ENCODE measurements at regions not wholly inside any gene's neighbourhood (a gene's known extent, or its start where the extent isn't known, plus 50 kb on each side); places are given as distances from the start of the nearest gene placed in this dataset.

GRCh38 chr15:77851086-77851485 lies 218.4 kb upstream of the LINGO1 start:
- H3K9me3 ChIP-seq (ENCODE audit: control insufficient read depth, low read length, poor library complexity, severe bottlenecking), result no peaks in the 10 kb centered on the region
- Mint-ChIP-seq H3K27me3 (peaks cover 59% of the 10 kb centered on the region), H3K27ac (no peak overlapping the region), H3K4me3 (no peak overlapping the region), H3K36me3 (ENCODE audit: low read depth) (peaks cover 4% of the 10 kb centered on the region), H3K4me1 (no peaks in the 10 kb centered on the region)
- ATAC-seq (no peak), DNase-seq (no peak)

- Mint-ChIP-seq H3K36me3 (ENCODE audit: low read depth) (peaks cover 4% of the 10 kb centered on the region), H3K27ac (no peak overlapping the region), H3K27me3 (peaks cover 35% of the 10 kb centered on the region), H3K4me1 (no peaks in the 10 kb centered on the region), H3K4me3 (no peak overlapping the region)
- no peaks in the 10 kb centered on the region for H3K9me3 ChIP-seq (ENCODE audit: control insufficient read depth, low read length, poor library complexity, severe bottlenecking)
- DNase-seq (no peak), ATAC-seq (no peak)
Observed at GRCh38 chr15:77846986-77847385, 214.3 kb upstream of the LINGO1 start.

GRCh38 chr15:77846360-77846759 lies 213.6 kb upstream of the LINGO1 start:
- Mint-ChIP-seq H3K36me3 (ENCODE audit: low read depth) (peaks cover 4% of the 10 kb centered on the region), H3K4me3 (no peak overlapping the region), H3K27me3 (peaks cover 35% of the 10 kb centered on the region), H3K4me1 (no peaks in the 10 kb centered on the region), H3K27ac (no peak overlapping the region)
- no peak for DNase-seq
- no peak for ATAC-seq
- H3K9me3 ChIP-seq (ENCODE audit: control insufficient read depth, low read length, poor library complexity, severe bottlenecking), result no peaks in the 10 kb centered on the region

GRCh38 chr15:77844798-77845446 lies 212.2 kb upstream of the LINGO1 start:
- Mint-ChIP-seq H3K4me3 (no peak overlapping the region), H3K27me3 (peaks cover 45% of the 10 kb centered on the region)
- H3K9me3 ChIP-seq (ENCODE audit: control insufficient read depth, low read length, poor library complexity, severe bottlenecking), result no peaks in the 10 kb centered on the region

GRCh38 chr15:77843546-77843945 lies 210.8 kb upstream of the LINGO1 start:
- no peak overlapping the region for H3K27ac Mint-ChIP-seq
- no peaks in the 10 kb centered on the region for H3K9me3 ChIP-seq (ENCODE audit: control insufficient read depth, low read length, poor library complexity, severe bottlenecking)
- peaks cover 4% of the 10 kb centered on the region for H3K36me3 Mint-ChIP-seq (ENCODE audit: low read depth)
- no peak for DNase-seq
- H3K27me3 Mint-ChIP-seq, result peaks cover 53% of the 10 kb centered on the region
- no peaks in the 10 kb centered on the region for H3K4me1 Mint-ChIP-seq
- ATAC-seq, result no peak
- H3K4me3 Mint-ChIP-seq, result no peak overlapping the region

More at GRCh38 chr15:77844798-77845446, 212.2 kb upstream of the LINGO1 start:
- Mint-ChIP-seq H3K4me1 (no peaks in the 10 kb centered on the region), H3K27ac (no peak overlapping the region), H3K36me3 (ENCODE audit: low read depth) (peaks cover 4% of the 10 kb centered on the region)
- ATAC-seq (no peak), DNase-seq (no peak)

GRCh38 chr15:77840991-77841775 lies 208.5 kb upstream of the LINGO1 start:
- peaks cover 58% of the 10 kb centered on the region for H3K27me3 Mint-ChIP-seq
- H3K9me3 ChIP-seq (ENCODE audit: control insufficient read depth, low read length, poor library complexity, severe bottlenecking), result no peaks in the 10 kb centered on the region
- H3K4me3 Mint-ChIP-seq, result no peak overlapping the region
- ATAC-seq (no peak), DNase-seq (no peak)
- no peaks in the 10 kb centered on the region for H3K4me1 Mint-ChIP-seq
- no peaks in the 10 kb centered on the region for H3K36me3 Mint-ChIP-seq (ENCODE audit: low read depth)
- H3K27ac Mint-ChIP-seq, result peak overlapping the region; percentile 16

GRCh38 chr15:77839970-77840905 lies 207.5 kb upstream of the LINGO1 start:
- ATAC-seq (no peak), DNase-seq (no peak)
- Mint-ChIP-seq H3K27me3 (peaks cover 66% of the 10 kb centered on the region), H3K27ac (peak overlapping the region; percentile 16), H3K4me1 (no peaks in the 10 kb centered on the region), H3K36me3 (ENCODE audit: low read depth) (no peaks in the 10 kb centered on the region), H3K4me3 (no peak overlapping the region)
- no peaks in the 10 kb centered on the region for H3K9me3 ChIP-seq (ENCODE audit: control insufficient read depth, low read length, poor library complexity, severe bottlenecking)

GRCh38 chr15:77839456-77839855 lies 206.7 kb upstream of the LINGO1 start:
- H3K36me3 Mint-ChIP-seq (ENCODE audit: low read depth), result no peaks in the 10 kb centered on the region
- DNase-seq (no peak), ATAC-seq (no peak)
- no peak overlapping the region for H3K4me3 Mint-ChIP-seq
- no peak overlapping the region for H3K27ac Mint-ChIP-seq
- peaks cover 66% of the 10 kb centered on the region for H3K27me3 Mint-ChIP-seq
- H3K4me1 Mint-ChIP-seq, result no peaks in the 10 kb centered on the region
- H3K9me3 ChIP-seq (ENCODE audit: control insufficient read depth, low read length, poor library complexity, severe bottlenecking), result no peaks in the 10 kb centered on the region

- Mint-ChIP-seq H3K4me1 (no peaks in the 10 kb centered on the region), H3K36me3 (ENCODE audit: low read depth) (no peaks in the 10 kb centered on the region), H3K4me3 (no peak overlapping the region), H3K27ac (no peak overlapping the region), H3K27me3 (peaks cover 66% of the 10 kb centered on the region)
- no peaks in the 10 kb centered on the region for H3K9me3 ChIP-seq (ENCODE audit: control insufficient read depth, low read length, poor library complexity, severe bottlenecking)
- DNase-seq (no peak), ATAC-seq (no peak)
Observed at GRCh38 chr15:77838595-77838994, 205.9 kb upstream of the LINGO1 start.

- no peaks in the 10 kb centered on the region for H3K36me3 Mint-ChIP-seq (ENCODE audit: low read depth)
- H3K27me3 Mint-ChIP-seq, result peaks cover 66% of the 10 kb centered on the region
- no peaks in the 10 kb centered on the region for H3K9me3 ChIP-seq (ENCODE audit: control insufficient read depth, low read length, poor library complexity, severe bottlenecking)
- H3K27ac Mint-ChIP-seq, result no peak overlapping the region
- ATAC-seq (no peak), DNase-seq (no peak)
- H3K4me3 Mint-ChIP-seq, result no peak overlapping the region
- H3K4me1 Mint-ChIP-seq, result no peaks in the 10 kb centered on the region
Observed at GRCh38 chr15:77838061-77838460, 205.3 kb upstream of the LINGO1 start.

GRCh38 chr15:77837649-77838025 lies 204.9 kb upstream of the LINGO1 start:
- no peak for DNase-seq
- no peak overlapping the region for H3K27ac Mint-ChIP-seq
- no peaks in the 10 kb centered on the region for H3K36me3 Mint-ChIP-seq (ENCODE audit: low read depth)
- no peak for ATAC-seq
- peaks cover 66% of the 10 kb centered on the region for H3K27me3 Mint-ChIP-seq
- no peaks in the 10 kb centered on the region for H3K9me3 ChIP-seq (ENCODE audit: control insufficient read depth, low read length, poor library complexity, severe bottlenecking)
- H3K4me1 Mint-ChIP-seq, result no peaks in the 10 kb centered on the region
- H3K4me3 Mint-ChIP-seq, result no peak overlapping the region

- Mint-ChIP-seq H3K4me1 (no peaks in the 10 kb centered on the region), H3K27ac (no peak overlapping the region), H3K27me3 (peaks cover 61% of the 10 kb centered on the region), H3K4me3 (no peak overlapping the region), H3K36me3 (ENCODE audit: low read depth) (no peaks in the 10 kb centered on the region)
- no peak for DNase-seq
- no peaks in the 10 kb centered on the region for H3K9me3 ChIP-seq (ENCODE audit: control insufficient read depth, low read length, poor library complexity, severe bottlenecking)
- no peak for ATAC-seq
Observed at GRCh38 chr15:77836906-77837648, 204.4 kb upstream of the LINGO1 start.

Measured in T-helper 17 cell (primary cell).